ENCODE measurements at regions not wholly inside any gene's neighbourhood (a gene's known extent, or its start where the extent isn't known, plus 50 kb on each side); places are given as distances from the start of the nearest gene placed in this dataset.

- TF ChIP-seq CTCF (optimal IDR thresholded peaks at IDR 0.05 in 1 of 3, IDR thresholded peaks at IDR 0.05 in 1 of 3, conservative IDR thresholded peaks at IDR 0.05 in 1 of 3; ENCODE audit: extremely low read depth in 1 of 3, insufficient read depth in 2 of 3, low read length in 3 of 3) (no peak), EZH2 (IDR thresholded peaks at IDR 0.05; ENCODE audit: low read length) (no peak)
Measured at GRCh38 chr2:128487650-128488387, 169.2 kb upstream of the HS6ST1 start.
